Epithelial cell of esophagus (primary cell): ENCODE measurements at regions not wholly inside any gene's neighbourhood (a gene's known extent, or its start where the extent isn't known, plus 50 kb on each side); places are given as distances from the start of the nearest gene placed in this dataset.

Experiments
- DNase-seq: peaks from one replicate; pipeline ENCODE4 v3.0.0; 2010; ENCODE audit warnings: low read depth
- H3K4me3 ChIP-seq: 2 replicates; pipeline ENCODE4 v1.5.1; 2011; ENCODE audit warnings: mild to moderate bottlenecking, low read length, control low read depth
- CTCF ChIP-seq: IDR thresholded peaks from 2 replicates; pipeline ENCODE4 v1.5.1; 2011; ENCODE audit warnings: low read depth, mild to moderate bottlenecking, low read length, control low read depth, inconsistent platforms; ENCODE audit not compliant: insufficient read depth; ENCODE audit errors: missing control alignments

DNA sequence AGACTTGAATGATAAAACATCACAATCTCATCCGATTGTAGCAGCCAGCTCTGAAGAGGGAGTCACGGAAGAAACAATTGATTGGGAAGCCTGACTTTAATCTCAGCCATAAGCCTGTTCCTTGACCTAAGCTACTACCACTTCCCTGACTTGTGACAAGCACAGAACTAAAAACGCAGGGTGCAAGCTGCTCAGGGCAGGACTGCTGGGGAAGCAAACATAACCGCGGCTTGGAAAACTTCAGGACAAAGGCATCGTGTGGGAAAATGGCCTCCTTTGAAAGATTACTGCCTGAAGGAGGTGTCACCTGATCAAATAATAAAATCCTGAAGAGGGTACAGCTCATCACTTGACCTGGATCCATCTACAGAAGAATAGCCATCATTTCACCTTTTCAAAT lies 595.3 kb upstream of the CADM1 start:
- TF ChIP-seq CTCF, result no peak
- no peak overlapping the region for H3K4me3 ChIP-seq
- DNase-seq, result no peak

DNA sequence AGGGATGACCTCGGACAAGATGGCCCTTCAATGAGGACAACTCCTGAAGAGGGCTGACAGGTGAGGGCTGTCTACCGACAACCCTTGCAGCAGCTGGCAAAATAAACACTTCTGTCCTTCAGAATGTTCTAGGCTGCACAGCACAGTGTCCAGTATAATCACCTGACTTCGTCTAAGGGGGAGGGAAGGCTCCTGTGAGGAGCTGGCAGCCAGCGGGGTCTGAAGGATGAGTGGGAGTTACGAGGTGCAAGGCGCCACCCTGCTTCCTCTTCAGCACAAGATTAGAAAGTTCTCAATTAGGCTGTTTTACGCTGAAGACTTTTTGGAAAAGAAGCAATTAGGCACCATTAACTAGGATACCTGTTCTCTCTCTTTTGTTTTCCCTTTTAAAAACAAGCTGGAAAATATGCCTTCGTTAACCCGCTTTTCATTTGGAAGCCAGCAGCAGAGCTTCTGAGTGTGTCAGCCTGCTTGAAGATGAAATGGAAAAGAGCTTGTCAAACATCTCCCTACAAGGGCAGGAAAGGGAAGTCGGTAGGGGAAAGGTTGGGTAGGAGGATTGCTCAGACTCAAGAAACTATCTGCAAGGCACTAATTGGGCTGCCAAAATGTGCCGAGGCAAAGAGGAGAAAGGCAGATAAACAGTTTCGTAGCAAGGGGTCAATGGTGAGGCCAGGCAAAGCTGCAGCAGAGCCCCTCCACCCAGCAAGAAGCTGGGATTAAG lies 592.2 kb upstream of the CADM1 start:
- no peak overlapping the region for H3K4me3 ChIP-seq
- DNase-seq, result no peak
- TF ChIP-seq CTCF, result no peak

GRCh38 chr11:116093481-116094270 lies 589.5 kb upstream of the CADM1 start:
- no peak for DNase-seq
- H3K4me3 ChIP-seq, result no peak overlapping the region
- TF ChIP-seq CTCF, result no peak

- DNase-seq, result no peak
- no peak for TF ChIP-seq CTCF
- no peak overlapping the region for H3K4me3 ChIP-seq
Observed at GRCh38 chr11:116093065-116093464, 588.9 kb upstream of the CADM1 start.

DNA sequence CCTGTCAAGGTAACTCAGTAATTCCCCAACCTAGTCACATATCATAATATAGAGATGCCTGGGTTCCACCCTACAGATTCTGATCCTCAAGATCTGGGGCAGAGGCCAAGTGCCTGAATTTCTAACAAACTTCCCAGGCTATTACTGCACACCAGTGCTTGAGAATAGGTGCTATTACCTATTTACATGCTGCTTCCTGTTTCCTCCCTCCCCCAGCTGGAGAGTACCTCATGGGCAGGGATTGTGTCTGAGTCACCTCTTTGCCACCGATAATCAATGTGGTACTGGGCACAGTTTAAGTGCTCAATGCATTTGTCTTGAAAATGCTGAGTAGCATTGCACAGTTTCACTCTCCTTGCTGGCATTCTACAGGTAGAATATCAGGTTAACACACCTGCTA lies 582.2 kb upstream of the CADM1 start:
- no peak for TF ChIP-seq CTCF
- no peak for DNase-seq
- no peak overlapping the region for H3K4me3 ChIP-seq

DNA sequence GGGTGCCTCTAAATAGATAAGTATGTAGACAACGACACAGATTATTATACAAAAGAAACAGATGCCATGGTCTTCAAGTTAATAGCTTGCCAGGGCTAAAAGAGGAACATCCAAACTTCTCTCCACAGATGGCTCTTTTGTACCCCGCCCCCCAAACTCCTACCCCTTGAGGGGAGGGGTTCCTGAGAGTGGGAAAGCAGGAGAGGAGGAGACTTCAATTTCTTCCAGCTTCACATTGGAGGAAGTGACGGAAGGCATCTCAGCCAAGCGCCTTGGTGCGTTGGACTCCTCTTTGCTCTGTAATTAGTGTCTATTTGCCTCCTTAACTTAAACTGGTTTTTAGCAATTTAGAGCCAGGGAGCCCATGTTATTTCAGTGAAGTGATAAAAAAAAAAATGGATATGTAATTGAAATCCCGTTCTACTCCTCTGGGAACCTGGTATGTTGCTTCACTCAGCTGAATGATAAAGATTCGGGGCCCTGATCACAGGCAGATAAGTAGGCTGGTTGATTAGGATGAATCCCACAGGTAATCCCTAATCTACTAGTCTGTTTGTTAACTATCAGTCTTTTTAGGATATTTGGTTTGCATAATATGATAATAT lies 580.9 kb upstream of the CADM1 start:
- no peak overlapping the region for H3K4me3 ChIP-seq
- no peak for DNase-seq
- TF ChIP-seq CTCF, result no peak
